ENCODE measurements at regions not wholly inside any gene's neighbourhood (a gene's known extent, or its start where the extent isn't known, plus 50 kb on each side); places are given as distances from the start of the nearest gene placed in this dataset.
"Not testable (repeated sequence)": the region's sequence is repeated elsewhere in the genome, so short reads cannot be mapped to it uniquely, and the experiment has no call there.

DNA sequence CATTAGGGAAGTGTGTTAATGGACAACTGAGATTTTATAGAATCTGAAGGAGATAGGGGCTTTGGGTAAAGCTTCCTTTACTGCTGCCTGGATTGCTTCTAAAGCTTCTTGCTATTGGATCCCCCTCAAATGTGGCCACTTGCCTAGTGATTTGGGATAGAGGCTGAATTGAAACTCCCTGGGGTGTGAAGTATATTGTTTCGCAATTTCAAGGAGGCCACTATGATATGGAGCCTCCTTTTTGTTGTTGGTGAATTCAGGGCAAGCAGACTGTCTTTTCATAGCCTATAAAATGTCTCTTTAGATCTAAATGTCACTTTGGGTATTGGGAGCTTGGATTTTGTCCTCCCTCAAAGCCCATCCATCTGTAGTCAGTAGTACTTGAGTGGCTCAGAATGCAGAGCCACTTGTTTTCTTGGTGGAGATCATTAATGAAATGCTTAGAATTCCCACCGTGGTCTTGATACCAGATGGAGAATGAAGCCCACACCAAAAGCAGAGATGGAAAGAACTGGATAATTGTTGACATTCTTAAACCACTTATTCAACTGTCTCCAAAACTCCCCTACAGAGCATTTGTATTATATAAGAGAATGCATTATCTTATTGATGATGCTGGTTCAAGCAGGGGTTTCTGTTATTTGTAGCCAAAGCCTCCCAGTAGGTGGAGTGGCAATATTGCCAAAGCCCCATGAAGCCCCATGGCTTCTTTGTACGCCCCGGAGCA lies 144.3 kb upstream of the KCNE2 start:
- no peak for DNase-seq

DNA sequence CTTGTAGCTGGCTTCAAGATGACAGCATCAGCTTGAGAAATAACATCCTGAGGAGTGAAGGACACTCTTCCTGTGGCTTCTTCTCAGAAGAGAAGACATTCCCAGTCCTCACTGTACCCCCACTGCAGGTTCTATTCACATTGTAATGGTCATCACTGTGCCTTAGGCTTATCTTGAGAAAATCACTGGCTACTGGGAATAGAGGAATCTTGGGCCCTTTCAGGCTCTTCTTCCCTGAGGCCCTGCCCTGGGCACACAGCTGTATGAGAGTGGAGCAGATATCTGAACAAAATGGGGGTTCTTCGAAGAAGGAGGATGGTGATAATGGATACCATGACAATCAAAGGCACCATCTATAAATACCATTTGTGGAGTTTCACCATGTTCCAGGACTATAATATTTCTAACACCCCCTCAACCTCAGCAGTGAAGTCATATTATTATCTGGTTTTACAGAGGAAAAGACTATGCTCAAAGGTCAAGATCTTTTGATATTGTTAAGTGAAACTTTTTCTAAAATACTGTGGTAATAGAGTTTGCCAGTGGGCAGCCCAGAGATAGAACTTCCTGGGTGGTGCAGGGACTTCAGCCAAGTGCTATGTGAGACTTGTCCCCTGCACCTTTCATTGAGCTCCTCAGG lies 143.1 kb upstream of the KCNE2 start:
- DNase-seq: no peak

- no peak for DNase-seq
Observed at GRCh38 chr21:34221331-34222030, 142.3 kb upstream of the KCNE2 start.

GRCh38 chr21:34222031-34222335 lies 141.8 kb upstream of the KCNE2 start:
- DNase-seq: no peak

- no peak for DNase-seq
Observed at GRCh38 chr21:34223376-34223775, 140.4 kb upstream of the KCNE2 start.

DNA sequence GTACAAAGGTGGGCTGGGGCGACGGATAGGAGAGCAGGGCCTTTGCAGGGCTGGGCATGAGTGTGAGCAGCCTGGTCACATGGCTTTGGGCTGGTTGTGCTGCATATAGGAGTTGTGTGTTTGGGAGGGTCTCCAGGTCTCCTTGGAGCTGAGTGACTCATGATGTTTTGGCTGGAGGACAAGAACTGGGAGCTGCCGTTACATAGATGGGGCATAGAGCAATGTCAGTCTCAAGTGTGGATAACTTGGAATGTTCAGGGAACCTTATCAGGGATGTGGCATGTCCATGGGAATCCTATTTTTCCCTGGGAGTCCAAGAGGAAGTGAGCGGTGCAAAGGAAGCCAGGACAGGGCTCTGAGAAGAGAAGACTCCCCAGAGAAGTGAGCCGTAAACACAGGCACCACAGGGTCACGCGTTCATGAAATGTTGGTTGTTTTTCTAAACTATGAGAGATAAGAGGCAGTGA lies 136.4 kb upstream of the KCNE2 start:
- no peak for DNase-seq

- DNase-seq: no peak
Observed at GRCh38 chr21:34228792-34229191, 135.0 kb upstream of the KCNE2 start.

DNA sequence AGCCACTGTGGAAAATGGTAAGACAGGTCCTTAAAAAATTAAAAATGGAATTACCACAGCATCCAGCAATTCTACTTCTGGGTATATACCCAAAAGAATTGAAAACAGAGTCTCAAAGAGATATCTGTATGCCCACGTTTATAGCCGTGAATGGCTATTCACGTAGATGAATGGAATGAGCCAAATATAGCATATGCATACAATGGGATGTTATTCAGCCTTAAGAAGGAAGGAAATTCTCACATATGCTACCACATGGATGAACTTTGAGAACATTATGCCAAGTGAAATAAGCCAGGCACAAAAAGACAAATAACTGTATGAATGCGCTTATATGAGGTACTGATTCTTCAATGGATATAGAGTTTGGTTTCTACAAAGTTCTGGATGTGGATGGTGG lies 134.5 kb upstream of the KCNE2 start:
- DNase-seq: no peak

DNA sequence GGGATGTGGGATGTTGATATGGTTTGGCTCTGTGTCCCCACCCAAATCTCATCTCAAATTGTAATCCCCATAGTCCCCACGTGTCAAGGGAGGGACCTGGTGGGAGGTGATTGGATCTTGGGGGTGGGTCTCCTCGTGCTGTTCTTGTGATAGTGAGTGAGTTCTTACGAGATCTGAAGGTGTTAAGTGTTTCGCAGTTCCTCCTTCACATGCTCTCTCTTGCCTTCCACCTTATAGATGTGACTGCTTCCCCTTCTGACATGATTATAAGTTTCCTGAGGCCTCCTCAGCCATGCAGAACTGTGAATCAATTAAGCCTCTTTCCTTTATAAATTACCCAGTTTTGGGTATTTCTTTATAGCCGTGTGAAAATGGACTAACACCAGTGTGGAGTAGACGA lies 130.1 kb upstream of the KCNE2 start:
- not testable (repeated sequence) for DNase-seq

- DNase-seq: no peak
Observed at GRCh38 chr21:34235514-34235913, 128.3 kb upstream of the KCNE2 start.

GRCh38 chr21:34242973-34243372 lies 120.8 kb upstream of the KCNE2 start:
- DNase-seq: no peak

DNA sequence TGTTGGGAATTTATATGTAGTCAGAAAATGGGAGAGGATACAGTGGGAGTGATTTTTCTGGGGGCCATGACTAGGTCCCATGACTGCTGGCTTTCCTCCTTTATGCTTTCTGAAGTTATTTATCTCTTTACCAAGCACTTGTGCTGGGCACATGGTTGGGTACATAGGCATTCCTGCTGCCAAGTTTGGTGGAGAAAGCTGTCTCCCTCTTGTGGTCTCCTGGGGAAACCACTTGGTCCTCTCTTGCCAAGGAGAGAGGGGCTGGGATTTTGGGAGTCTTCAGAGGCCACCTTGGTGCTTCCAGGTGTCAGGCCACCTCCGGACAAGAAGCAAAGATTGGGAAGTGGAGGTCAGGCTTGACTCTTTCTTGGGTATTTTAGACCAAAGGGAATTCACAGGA lies 120.2 kb upstream of the KCNE2 start:
- no peak for DNase-seq

DNA sequence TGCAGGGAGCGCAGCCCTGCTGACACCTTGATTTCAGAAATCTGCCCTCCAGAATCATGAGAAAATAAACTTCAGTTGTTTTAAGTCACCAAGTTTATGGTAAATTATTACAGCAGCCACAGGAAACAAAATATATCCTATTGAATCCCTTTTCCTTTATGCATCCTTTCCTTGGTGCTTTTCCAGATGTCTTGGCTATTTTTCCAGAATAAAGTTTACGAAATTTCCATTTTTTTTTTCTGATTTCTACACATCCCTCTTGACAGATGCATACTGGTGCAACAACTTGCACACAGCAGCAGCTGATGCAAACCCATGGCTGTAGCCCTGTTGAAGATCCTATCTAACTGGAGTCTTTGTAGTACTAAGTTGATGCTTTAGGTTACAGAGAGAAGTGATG lies 111.1 kb upstream of the KCNE2 start:
- no peak for DNase-seq

- DNase-seq: no peak
Observed at GRCh38 chr21:34255073-34255472, 108.7 kb upstream of the KCNE2 start.

DNA sequence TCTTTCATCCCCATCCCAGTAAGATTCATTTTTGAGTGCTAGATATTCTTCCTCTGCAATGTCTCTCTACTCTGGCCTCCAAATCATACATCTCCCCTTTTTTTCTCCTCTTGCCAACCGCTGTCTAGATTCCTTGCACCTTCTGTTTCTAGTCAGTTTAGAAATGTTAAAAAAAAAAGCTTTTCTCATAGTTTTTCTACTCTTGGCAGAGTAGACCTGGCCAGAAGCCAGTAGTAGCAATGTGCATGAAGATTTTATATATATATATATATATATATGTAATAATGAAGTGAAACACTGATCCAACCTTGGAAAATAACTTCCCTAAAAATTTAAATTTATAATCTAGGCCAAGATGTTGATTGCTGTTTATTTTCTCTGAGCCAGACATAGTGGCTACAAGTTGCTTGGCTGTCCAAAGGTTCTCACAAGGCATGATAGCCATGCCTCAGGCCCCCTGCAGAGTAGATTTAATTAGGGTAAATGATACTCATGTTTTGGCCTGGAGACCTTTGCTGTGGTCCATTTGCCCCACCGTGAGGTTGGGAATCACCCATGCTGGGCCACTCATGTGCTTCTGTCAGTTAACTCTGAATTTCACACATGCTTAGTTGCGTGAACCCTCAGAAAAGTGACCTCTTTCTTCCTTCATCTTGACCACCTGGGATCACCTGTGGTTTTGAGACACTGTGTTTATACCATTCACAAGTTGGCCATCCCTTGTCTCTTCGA lies 103.4 kb upstream of the KCNE2 start:
- DNase-seq: no peak

GRCh38 chr21:34261841-34262468 lies 101.9 kb upstream of the KCNE2 start:
- DNase-seq: no peak

DNA sequence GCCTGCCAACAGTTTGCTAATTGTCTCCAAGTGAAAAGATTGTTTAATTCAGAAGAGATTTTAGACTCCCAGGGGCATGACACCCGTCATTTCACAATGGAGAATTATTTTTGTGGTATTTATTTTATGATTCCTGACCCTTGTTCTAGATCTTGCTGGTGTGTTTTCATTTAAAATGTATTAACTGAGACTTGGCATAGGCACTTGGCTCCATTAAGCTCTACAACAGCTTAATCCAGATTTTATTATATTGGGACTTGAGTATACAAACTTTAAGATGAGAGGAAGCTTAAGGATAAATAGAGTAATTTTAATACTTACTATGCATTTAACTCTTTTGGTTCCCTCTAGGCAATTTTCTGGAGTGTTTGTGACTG lies 101.3 kb upstream of the KCNE2 start:
- no peak for DNase-seq

DNA sequence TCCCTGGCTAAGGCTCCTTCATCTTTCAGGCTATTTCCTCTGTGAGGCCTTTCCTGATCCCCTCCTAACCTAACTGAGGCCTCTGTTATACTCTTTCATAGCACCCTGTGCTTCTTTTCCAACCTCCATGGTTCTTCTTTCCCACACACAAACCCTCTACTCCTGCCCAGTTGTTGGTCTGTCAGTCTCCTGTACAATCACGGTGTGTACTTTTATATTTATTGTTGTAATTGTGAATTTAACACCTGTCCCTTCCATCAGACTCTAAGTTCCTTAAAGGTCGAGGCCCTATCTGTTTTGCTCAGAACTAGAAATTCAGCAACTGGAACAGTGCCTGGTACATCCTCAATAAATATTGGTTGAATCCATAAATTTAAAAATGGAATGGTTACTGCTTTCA lies 100.2 kb upstream of the KCNE2 start:
- DNase-seq: no peak

- no peak for DNase-seq
Observed at GRCh38 chr21:34266351-34266750, 97.5 kb upstream of the KCNE2 start.

GRCh38 chr21:34268493-34268892 lies 95.3 kb upstream of the KCNE2 start:
- no peak for DNase-seq

- DNase-seq: no peak
Observed at GRCh38 chr21:34270411-34270810, 93.4 kb upstream of the KCNE2 start.

- no peak for DNase-seq
Observed at GRCh38 chr21:34271189-34271851, 92.5 kb upstream of the KCNE2 start.

DNA sequence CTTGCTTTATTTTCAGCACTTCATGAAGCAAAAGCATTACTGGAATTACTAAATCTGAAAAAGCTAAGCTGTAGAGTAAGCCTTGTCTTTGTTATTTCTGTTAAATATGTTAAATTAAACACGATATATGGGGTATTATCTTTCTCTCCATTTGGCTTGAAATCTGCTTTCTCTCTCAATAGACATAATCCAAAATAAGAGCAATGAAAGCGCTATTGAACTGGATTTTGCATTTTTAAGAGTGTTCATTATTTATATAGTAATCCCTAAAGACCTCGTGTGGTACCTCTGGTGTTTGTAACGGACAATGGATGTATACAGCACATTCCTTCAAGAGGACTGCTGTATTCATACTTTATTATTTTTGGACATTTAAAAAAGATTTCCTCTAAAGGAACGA lies 91.5 kb upstream of the KCNE2 start:
- DNase-seq: no peak
